Smooth muscle cell of the brain vasculature (primary cell): ENCODE measurements at regions not wholly inside any gene's neighbourhood (a gene's known extent, or its start where the extent isn't known, plus 50 kb on each side); places are given as distances from the start of the nearest gene placed in this dataset.
"Not testable (repeated sequence)": the region's sequence is repeated elsewhere in the genome, so short reads cannot be mapped to it uniquely, and the experiment has no call there.

ENCODE experiments used
- DNase-seq: peaks from one replicate; pipeline ENCODE4 v3.0.0-alpha.2; 2012; ENCODE audit warnings: low read depth, low spot score

GRCh38 chr10:62496925-62497324, 122.8 kb downstream of the ZNF365 start:
- no peak for DNase-seq

GRCh38 chr10:62498271-62498670, 124.1 kb downstream of the ZNF365 start:
- DNase-seq, result no peak

GRCh38 chr10:62500116-62500515, 125.9 kb downstream of the ZNF365 start:
- not testable (repeated sequence) for DNase-seq

GRCh38 chr10:62501547-62501946, 127.4 kb downstream of the ZNF365 start:
- DNase-seq, result no peak

- DNase-seq, result no peak
Observed at GRCh38 chr10:62502995-62503613, 128.9 kb downstream of the ZNF365 start.

GRCh38 chr10:62503872-62504271, 129.7 kb downstream of the ZNF365 start:
- no peak for DNase-seq

GRCh38 chr10:62506371-62506770, 132.2 kb downstream of the ZNF365 start:
- no peak for DNase-seq

GRCh38 chr10:62511238-62511637, 137.1 kb downstream of the ZNF365 start:
- no peak for DNase-seq

- DNase-seq, result no peak
Observed at GRCh38 chr10:62511656-62512055, 137.5 kb downstream of the ZNF365 start.

GRCh38 chr10:62512732-62513475, 138.7 kb downstream of the ZNF365 start:
- DNase-seq, result no peak

GRCh38 chr10:62514079-62514693, 140.0 kb downstream of the ZNF365 start:
- DNase-seq, result no peak

- DNase-seq, result no peak
Observed at GRCh38 chr10:62517252-62517651, 143.1 kb downstream of the ZNF365 start.

GRCh38 chr10:62527019-62527827, 153.1 kb downstream of the ZNF365 start:
- no peak for DNase-seq

GRCh38 chr10:62528441-62528840, 154.3 kb downstream of the ZNF365 start:
- no peak for DNase-seq

GRCh38 chr10:62529396-62529795, 155.2 kb downstream of the ZNF365 start:
- DNase-seq, result no peak

- no peak for DNase-seq
Observed at GRCh38 chr10:62534031-62534430, 159.9 kb downstream of the ZNF365 start.

GRCh38 chr10:62538606-62539005, 164.4 kb downstream of the ZNF365 start:
- no peak for DNase-seq

- DNase-seq, result no peak
Observed at GRCh38 chr10:62540389-62540788, 166.2 kb downstream of the ZNF365 start.

- DNase-seq, result no peak
Observed at GRCh38 chr10:62541811-62542210, 167.6 kb downstream of the ZNF365 start.

GRCh38 chr10:62543571-62544355, 169.6 kb downstream of the ZNF365 start:
- no peak for DNase-seq
